ENCODE measurements at regions not wholly inside any gene's neighbourhood (a gene's known extent, or its start where the extent isn't known, plus 50 kb on each side); places are given as distances from the start of the nearest gene placed in this dataset.

DNA sequence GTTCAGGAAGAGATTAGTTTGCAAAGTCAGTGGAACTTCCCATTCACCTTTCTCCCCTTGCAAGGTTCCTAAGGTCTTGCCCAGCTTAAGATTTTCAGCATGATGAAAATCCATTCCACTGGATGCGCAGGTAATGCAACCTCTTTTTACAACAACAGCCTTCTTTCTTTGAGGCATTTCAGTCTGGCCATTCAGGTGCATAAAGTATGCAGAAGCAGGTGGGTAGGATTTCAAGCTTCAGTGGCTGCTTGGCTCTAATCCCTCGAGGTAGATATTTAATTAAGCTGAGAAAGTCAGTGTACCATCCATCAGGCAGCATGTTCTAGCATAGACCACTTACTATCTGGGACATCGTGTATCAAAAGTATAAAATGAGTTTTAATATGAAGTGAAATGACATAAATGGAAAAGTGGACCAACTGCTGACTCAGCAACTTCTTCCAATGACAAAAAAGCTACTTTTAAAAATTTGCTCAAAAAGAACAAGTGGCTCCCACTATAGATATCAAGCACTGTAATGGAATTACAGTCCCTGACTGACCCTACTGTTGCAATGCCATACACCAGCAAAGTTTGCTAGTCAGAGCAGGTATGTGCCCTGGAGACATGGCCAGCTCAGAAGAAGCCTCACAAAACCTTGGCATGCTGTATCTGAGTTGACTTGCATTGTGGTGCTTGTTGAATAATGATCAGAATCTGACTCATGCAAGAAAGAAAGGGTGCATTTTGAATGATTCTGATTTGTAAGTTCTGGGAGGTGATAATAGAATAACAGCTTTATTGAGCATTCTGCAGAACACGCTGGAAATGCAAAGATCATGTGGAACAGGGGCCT lies 459.9 kb upstream of the MCTP2 start:
- no peaks in the 10 kb centered on the region for H3K4me1 ChIP-seq (ENCODE audit: control insufficient read depth, insufficient read depth, low read length)
- no peaks in the 10 kb centered on the region for H3K36me3 ChIP-seq (ENCODE audit: control insufficient read depth, insufficient read depth, low read length)
- H3K9me3 Mint-ChIP-seq, result peaks cover 7% of the 10 kb centered on the region
- H3K27me3 ChIP-seq (ENCODE audit: control insufficient read depth, insufficient read depth, low read length, poor library complexity, severe bottlenecking), result no peaks in the 10 kb centered on the region
- no peaks in the 10 kb centered on the region for H3K4me1 Mint-ChIP-seq
- H3K36me3 Mint-ChIP-seq (ENCODE audit: low read depth), result no peaks in the 10 kb centered on the region
- H3K4me3 ChIP-seq (ENCODE audit: low read length), result no peak overlapping the region
- no peak overlapping the region for H3K9ac ChIP-seq (ENCODE audit: extremely low read depth, low read length, poor library complexity, severe bottlenecking)
- 91 to 96% methylated on average over 2 to 4 of the region's 4 CpGs for WGBS, 2 experiments (ENCODE audit: insufficient coverage in 1 of 2, insufficient read length in 1 of 2)
- no peak overlapping the region for H3K27ac Mint-ChIP-seq
- H3K27me3 Mint-ChIP-seq (ENCODE audit: insufficient read depth), result no peaks in the 10 kb centered on the region
- no peak for TF ChIP-seq CTCF (conservative IDR thresholded peaks at IDR 0.05)
- no peak for DNase-seq
- H3K27ac ChIP-seq (ENCODE audit: low read depth, low read length), result no peak overlapping the region
- no peaks in the 10 kb centered on the region for H3K9me3 ChIP-seq (ENCODE audit: control insufficient read depth, low read length)
- no peak overlapping the region for H3K4me3 Mint-ChIP-seq

DNA sequence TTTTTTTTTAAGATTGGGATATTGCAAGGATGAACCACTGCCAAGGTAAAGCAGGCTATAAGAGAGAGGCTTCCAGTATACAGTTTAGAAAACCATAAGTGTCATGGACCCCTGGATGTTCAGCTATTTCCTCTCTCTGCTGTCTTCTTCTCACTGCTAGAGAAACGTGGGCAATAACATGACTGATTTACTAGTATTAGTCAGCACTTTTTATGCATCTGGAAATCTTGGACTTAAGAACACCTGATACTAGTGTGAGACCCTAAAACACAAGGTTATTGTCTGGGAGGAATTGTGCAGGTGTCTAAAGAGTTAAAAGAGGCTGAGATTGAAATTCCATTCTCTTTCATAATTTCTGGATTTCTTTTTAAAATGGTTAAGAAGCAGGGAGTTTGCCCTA lies 460.6 kb upstream of the MCTP2 start:
- Mint-ChIP-seq H3K27ac (no peak overlapping the region), H3K9me3 (peaks cover 4% of the 10 kb centered on the region), H3K4me1 (no peaks in the 10 kb centered on the region), H3K36me3 (ENCODE audit: low read depth) (no peaks in the 10 kb centered on the region), H3K27me3 (ENCODE audit: insufficient read depth) (no peaks in the 10 kb centered on the region), H3K4me3 (no peak overlapping the region)
- H3K36me3 ChIP-seq (ENCODE audit: control insufficient read depth, insufficient read depth, low read length), result no peaks in the 10 kb centered on the region
- H3K27me3 ChIP-seq (ENCODE audit: control insufficient read depth, insufficient read depth, low read length, poor library complexity, severe bottlenecking), result no peaks in the 10 kb centered on the region
- 88 to 100% methylated on average over 1 of the region's 1 CpG for WGBS, 2 experiments (ENCODE audit: insufficient coverage in 1 of 2, insufficient read length in 1 of 2)
- H3K27ac ChIP-seq (ENCODE audit: low read depth, low read length), result no peak overlapping the region
- no peak overlapping the region for H3K4me3 ChIP-seq (ENCODE audit: low read length)
- TF ChIP-seq CTCF (conservative IDR thresholded peaks at IDR 0.05), result no peak
- no peak for DNase-seq
- no peaks in the 10 kb centered on the region for H3K9me3 ChIP-seq (ENCODE audit: control insufficient read depth, low read length)
- no peak overlapping the region for H3K9ac ChIP-seq (ENCODE audit: extremely low read depth, low read length, poor library complexity, severe bottlenecking)
- H3K4me1 ChIP-seq (ENCODE audit: control insufficient read depth, insufficient read depth, low read length), result no peaks in the 10 kb centered on the region

GRCh38 chr15:93762036-93762435 lies 469.3 kb upstream of the MCTP2 start:
- no peaks in the 10 kb centered on the region for H3K36me3 ChIP-seq (ENCODE audit: control insufficient read depth, insufficient read depth, low read length)
- H3K27me3 ChIP-seq (ENCODE audit: control insufficient read depth, insufficient read depth, low read length, poor library complexity, severe bottlenecking), result no peaks in the 10 kb centered on the region
- no peak for TF ChIP-seq CTCF (conservative IDR thresholded peaks at IDR 0.05)
- no peak overlapping the region for H3K9ac ChIP-seq (ENCODE audit: extremely low read depth, low read length, poor library complexity, severe bottlenecking)
- WGBS, 2 experiments (ENCODE audit: insufficient coverage in 1 of 2, insufficient read length in 1 of 2), result 99 to 100% methylated on average over 2 to 3 of the region's 3 CpGs
- no peaks in the 10 kb centered on the region for H3K27me3 Mint-ChIP-seq (ENCODE audit: insufficient read depth)
- H3K4me1 ChIP-seq (ENCODE audit: control insufficient read depth, insufficient read depth, low read length), result no peaks in the 10 kb centered on the region
- no peak for DNase-seq
- no peak overlapping the region for H3K4me3 ChIP-seq (ENCODE audit: low read length)
- H3K9me3 ChIP-seq (ENCODE audit: control insufficient read depth, low read length), result no peaks in the 10 kb centered on the region
- no peak overlapping the region for H3K4me3 Mint-ChIP-seq
- no peaks in the 10 kb centered on the region for H3K36me3 Mint-ChIP-seq (ENCODE audit: low read depth)
- H3K9me3 Mint-ChIP-seq, result no peaks in the 10 kb centered on the region
- H3K4me1 Mint-ChIP-seq, result no peaks in the 10 kb centered on the region
- H3K27ac ChIP-seq (ENCODE audit: low read depth, low read length), result no peak overlapping the region
- no peak overlapping the region for H3K27ac Mint-ChIP-seq

Measured in endodermal cell (in vitro differentiated cells).